HG03469 (cell line): ENCODE measurements at regions not wholly inside any gene's neighbourhood (a gene's known extent, or its start where the extent isn't known, plus 50 kb on each side); places are given as distances from the start of the nearest gene placed in this dataset.
A peak's percentile ranks its signal among the peaks of the same experiment; 100 is the strongest.
"Not testable (repeated sequence)": the region's sequence is repeated elsewhere in the genome, so short reads cannot be mapped to it uniquely, and the experiment has no call there.

Experiments used
- ATAC-seq: cut with Tn5 transposase; IDR thresholded peaks from one replicate; pipeline ENCODE4 v1.9.1; 2021; ENCODE audit warnings: mild to moderate bottlenecking, moderate library complexity, moderate number of reproducible peaks; ENCODE audit not compliant: unreplicated experiment

- ATAC-seq = no peak
Measured at GRCh38 chr6:11486959-11487358, 50.6 kb upstream of the TMEM170B start.

GRCh38 chr6:11486486-11486885, 51.1 kb upstream of the TMEM170B start:
- ATAC-seq = no peak

- no peak for ATAC-seq
Measured at GRCh38 chr6:11486051-11486450, 51.5 kb upstream of the TMEM170B start.

- ATAC-seq = no peak
Measured at GRCh38 chr6:11485271-11485670, 52.3 kb upstream of the TMEM170B start.

GRCh38 chr6:11484441-11484840, 53.1 kb upstream of the TMEM170B start:
- no peak for ATAC-seq

GRCh38 chr6:11482616-11483015, 54.9 kb upstream of the TMEM170B start:
- no peak for ATAC-seq

- ATAC-seq = no peak
Measured at GRCh38 chr6:11480541-11480940, 57.0 kb upstream of the TMEM170B start.

- no peak for ATAC-seq
Measured at GRCh38 chr6:11479296-11479695, 58.3 kb upstream of the TMEM170B start.

- ATAC-seq = no peak
Measured at GRCh38 chr6:11478586-11478985, 59.0 kb upstream of the TMEM170B start.

GRCh38 chr6:11475016-11475415, 62.5 kb upstream of the TMEM170B start:
- ATAC-seq = no peak

GRCh38 chr6:11473008-11473740, 64.4 kb upstream of the TMEM170B start:
- no peak for ATAC-seq

GRCh38 chr6:11471261-11471660, 66.3 kb upstream of the TMEM170B start:
- ATAC-seq = no peak

GRCh38 chr6:11469684-11470083, 67.9 kb upstream of the TMEM170B start:
- ATAC-seq = no peak

- ATAC-seq = not testable (repeated sequence)
Measured at GRCh38 chr6:11468271-11468670, 69.3 kb upstream of the TMEM170B start.

GRCh38 chr6:11467364-11467763, 70.2 kb upstream of the TMEM170B start:
- ATAC-seq = no peak

- ATAC-seq = no peak
Measured at GRCh38 chr6:11463398-11463780, 74.2 kb upstream of the TMEM170B start.

GRCh38 chr6:11462742-11463397, 74.7 kb upstream of the TMEM170B start:
- ATAC-seq = no peak

GRCh38 chr6:11460837-11461661, 76.5 kb upstream of the TMEM170B start:
- peak; percentile 42 for ATAC-seq

GRCh38 chr6:11460001-11460668, 77.4 kb upstream of the TMEM170B start:
- no peak for ATAC-seq

GRCh38 chr6:11459079-11459610, 78.4 kb upstream of the TMEM170B start:
- peak; percentile 44 for ATAC-seq

- no peak for ATAC-seq
Measured at GRCh38 chr6:11458509-11458908, 79.0 kb upstream of the TMEM170B start.
